ENCODE measurements at regions not wholly inside any gene's neighbourhood (a gene's known extent, or its start where the extent isn't known, plus 50 kb on each side); places are given as distances from the start of the nearest gene placed in this dataset.

DNA sequence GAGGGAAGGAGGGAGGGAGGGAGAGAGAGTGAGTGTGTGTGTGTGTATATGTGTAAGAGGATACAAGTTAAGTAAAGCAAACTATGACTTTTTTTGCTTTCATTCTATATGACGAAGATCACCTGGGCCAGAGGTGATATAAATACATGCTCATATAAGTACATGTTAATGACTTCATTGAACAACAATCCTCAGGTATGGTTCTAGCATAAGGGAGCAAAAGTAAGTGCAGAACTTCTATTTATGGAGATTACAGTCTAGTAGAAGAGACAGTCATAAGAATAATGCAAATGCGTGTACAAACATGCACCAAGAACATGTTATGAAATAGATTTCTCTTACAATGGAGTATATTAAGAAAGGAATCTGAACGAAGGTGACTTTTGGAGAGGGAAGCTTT is 1804.0 kb downstream of the MAT2B start:
- TF ChIP-seq POLR2AphosphoS5 (IDR thresholded peaks at IDR 0.05) (no peak), POLR2A (IDR thresholded peaks at IDR 0.05) (no peak)
- TF ChIP-seq, protein P1, sequence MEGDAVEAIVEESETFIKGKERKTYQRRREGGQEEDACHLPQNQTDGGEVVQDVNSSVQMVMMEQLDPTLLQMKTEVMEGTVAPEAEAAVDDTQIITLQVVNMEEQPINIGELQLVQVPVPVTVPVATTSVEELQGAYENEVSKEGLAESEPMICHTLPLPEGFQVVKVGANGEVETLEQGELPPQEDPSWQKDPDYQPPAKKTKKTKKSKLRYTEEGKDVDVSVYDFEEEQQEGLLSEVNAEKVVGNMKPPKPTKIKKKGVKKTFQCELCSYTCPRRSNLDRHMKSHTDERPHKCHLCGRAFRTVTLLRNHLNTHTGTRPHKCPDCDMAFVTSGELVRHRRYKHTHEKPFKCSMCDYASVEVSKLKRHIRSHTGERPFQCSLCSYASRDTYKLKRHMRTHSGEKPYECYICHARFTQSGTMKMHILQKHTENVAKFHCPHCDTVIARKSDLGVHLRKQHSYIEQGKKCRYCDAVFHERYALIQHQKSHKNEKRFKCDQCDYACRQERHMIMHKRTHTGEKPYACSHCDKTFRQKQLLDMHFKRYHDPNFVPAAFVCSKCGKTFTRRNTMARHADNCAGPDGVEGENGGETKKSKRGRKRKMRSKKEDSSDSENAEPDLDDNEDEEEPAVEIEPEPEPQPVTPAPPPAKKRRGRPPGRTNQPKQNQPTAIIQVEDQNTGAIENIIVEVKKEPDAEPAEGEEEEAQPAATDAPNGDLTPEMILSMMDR (IDR thresholded peaks at IDR 0.05 in 8 of 11, conservative IDR thresholded peaks at IDR 0.05 in 3 of 11): no peak
